ENCODE measurements at regions not wholly inside any gene's neighbourhood (a gene's known extent, or its start where the extent isn't known, plus 50 kb on each side); places are given as distances from the start of the nearest gene placed in this dataset.

DNA sequence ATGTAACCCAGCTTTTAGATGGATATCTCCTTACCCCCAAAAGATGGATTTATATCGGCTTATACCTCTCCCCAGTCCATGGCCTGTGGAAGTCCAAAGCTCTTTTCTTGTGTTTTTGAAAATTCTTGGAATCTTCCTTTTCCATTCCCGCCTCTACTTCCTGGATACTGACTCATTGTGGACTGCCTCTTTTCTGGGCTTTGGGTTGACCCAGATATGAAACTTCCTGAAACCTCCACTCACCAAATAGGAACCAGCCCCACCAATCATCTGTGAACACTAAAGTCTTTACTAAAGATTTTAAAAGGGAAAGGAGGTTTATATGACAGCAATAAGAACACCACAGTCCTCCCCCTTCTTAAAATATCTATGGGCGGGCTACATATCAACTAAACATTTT lies 163.4 kb upstream of the SYN3 start:
- intact Hi-C loops (cut with micrococcal nuclease) = no loop called here
- peaks cover 1% of the 10 kb centered on the region for H3K27me3 Mint-ChIP-seq
- no peak overlapping the region for H3K27ac Mint-ChIP-seq
- H3K36me3 Mint-ChIP-seq (ENCODE audit: low read depth) = no peaks in the 10 kb centered on the region
- H3K4me1 Mint-ChIP-seq (ENCODE audit: low read depth) = no peaks in the 10 kb centered on the region
- peaks cover 6% of the 10 kb centered on the region for H3K9me3 Mint-ChIP-seq
- no peak overlapping the region for H3K4me3 Mint-ChIP-seq

GRCh38 chr22:33220476-33221080 lies 162.4 kb upstream of the SYN3 start:
- intact Hi-C loops (cut with micrococcal nuclease) = no loop called here
- no peak overlapping the region for H3K4me3 Mint-ChIP-seq
- H3K36me3 Mint-ChIP-seq (ENCODE audit: low read depth) = no peaks in the 10 kb centered on the region

GRCh38 chr22:33219648-33220384 lies 161.6 kb upstream of the SYN3 start:
- H3K27me3 Mint-ChIP-seq = peaks cover 1% of the 10 kb centered on the region
- intact Hi-C loops (cut with micrococcal nuclease) = no loop called here
- no peak overlapping the region for H3K4me3 Mint-ChIP-seq
- H3K36me3 Mint-ChIP-seq (ENCODE audit: low read depth) = no peaks in the 10 kb centered on the region
- H3K4me1 Mint-ChIP-seq (ENCODE audit: low read depth) = no peaks in the 10 kb centered on the region
- no peak overlapping the region for H3K27ac Mint-ChIP-seq
- no peaks in the 10 kb centered on the region for H3K9me3 Mint-ChIP-seq

More at GRCh38 chr22:33220476-33221080, 162.4 kb upstream of the SYN3 start:
- H3K4me1 Mint-ChIP-seq (ENCODE audit: low read depth) = no peaks in the 10 kb centered on the region
- no peaks in the 10 kb centered on the region for H3K9me3 Mint-ChIP-seq
- H3K27ac Mint-ChIP-seq = no peak overlapping the region
- H3K27me3 Mint-ChIP-seq = peaks cover 1% of the 10 kb centered on the region

GRCh38 chr22:33213383-33214075 lies 155.3 kb upstream of the SYN3 start:
- peaks cover 1% of the 10 kb centered on the region for H3K27me3 Mint-ChIP-seq
- intact Hi-C loops (cut with micrococcal nuclease) = loop anchor here (5.0 kb wide), 1 partner anchor 196 kb away; no protein-coding TSS in a partner anchor
- no peaks in the 10 kb centered on the region for H3K36me3 Mint-ChIP-seq (ENCODE audit: low read depth)
- H3K4me3 Mint-ChIP-seq = no peak overlapping the region
- H3K9me3 Mint-ChIP-seq = no peaks in the 10 kb centered on the region
- no peak overlapping the region for H3K27ac Mint-ChIP-seq
- H3K4me1 Mint-ChIP-seq (ENCODE audit: low read depth) = no peaks in the 10 kb centered on the region

DNA sequence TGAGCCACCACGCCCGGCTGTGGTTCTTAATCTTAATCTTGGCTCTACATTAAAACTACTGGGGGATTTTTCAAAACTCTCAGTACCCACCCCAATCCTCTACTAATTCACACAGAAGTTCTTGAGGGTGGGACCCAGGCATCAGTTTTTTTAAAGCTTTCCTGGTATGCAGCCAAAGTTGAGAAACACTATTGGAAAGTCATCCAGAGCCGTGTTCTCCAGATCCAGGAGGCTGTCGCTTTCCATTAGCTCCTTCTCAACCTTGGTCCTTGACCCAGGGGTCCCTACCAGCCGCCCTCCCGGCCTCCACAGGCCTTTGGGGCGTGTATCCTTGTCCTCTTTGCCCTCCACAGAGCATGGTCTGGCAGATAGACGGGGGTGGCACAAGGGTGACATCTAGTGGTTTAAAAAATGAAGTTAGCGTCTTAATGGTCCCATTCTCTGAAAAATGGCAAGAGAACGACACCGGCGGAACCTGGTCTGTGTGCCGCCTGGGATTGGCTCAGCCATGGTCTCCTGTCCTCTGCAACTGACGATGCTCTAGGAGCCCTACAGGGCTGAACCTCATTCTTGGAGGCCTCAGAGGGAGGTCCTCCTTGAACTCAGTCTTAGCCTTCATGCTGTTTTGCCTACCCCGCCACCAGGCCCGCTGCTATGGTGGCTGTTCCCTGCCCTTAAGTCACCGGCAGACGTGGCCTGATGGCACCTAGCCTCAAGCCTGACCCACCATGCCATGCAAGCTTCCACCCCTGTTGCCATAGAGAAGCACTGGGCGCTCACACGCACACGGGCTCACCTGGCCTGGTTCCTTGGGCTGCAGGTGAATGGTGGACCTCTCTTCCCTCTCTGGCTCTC lies 152.0 kb upstream of the SYN3 start:
- intact Hi-C loops (cut with micrococcal nuclease) = loop anchor here (5.0 kb wide), 1 partner anchor 193 kb away; no protein-coding TSS in a partner anchor
- H3K36me3 Mint-ChIP-seq (ENCODE audit: low read depth) = no peaks in the 10 kb centered on the region
- H3K4me1 Mint-ChIP-seq (ENCODE audit: low read depth) = no peaks in the 10 kb centered on the region
- no peaks in the 10 kb centered on the region for H3K9me3 Mint-ChIP-seq
- H3K27ac Mint-ChIP-seq = no peak overlapping the region
- H3K27me3 Mint-ChIP-seq = peaks cover 1% of the 10 kb centered on the region
- no peak overlapping the region for H3K4me3 Mint-ChIP-seq

- H3K9me3 Mint-ChIP-seq = no peaks in the 10 kb centered on the region
- H3K27me3 Mint-ChIP-seq = peaks cover 3% of the 10 kb centered on the region
- intact Hi-C loops (cut with micrococcal nuclease) = no loop called here
- H3K36me3 Mint-ChIP-seq (ENCODE audit: low read depth) = no peaks in the 10 kb centered on the region
- H3K4me3 Mint-ChIP-seq = no peak overlapping the region
- H3K4me1 Mint-ChIP-seq (ENCODE audit: low read depth) = no peaks in the 10 kb centered on the region
- H3K27ac Mint-ChIP-seq = no peak overlapping the region
These were observed 146.2 kb upstream of the SYN3 start for GRCh38 chr22:33204408-33204807.

GRCh38 chr22:33202455-33202854 lies 144.3 kb upstream of the SYN3 start:
- Mint-ChIP-seq H3K36me3 (ENCODE audit: low read depth) (no peaks in the 10 kb centered on the region), H3K27ac (no peak overlapping the region), H3K4me3 (no peak overlapping the region), H3K4me1 (ENCODE audit: low read depth) (no peaks in the 10 kb centered on the region), H3K9me3 (no peaks in the 10 kb centered on the region), H3K27me3 (peaks cover 6% of the 10 kb centered on the region)
- intact Hi-C loops (cut with micrococcal nuclease) = no loop called here

- H3K27me3 Mint-ChIP-seq = peaks cover 8% of the 10 kb centered on the region
- no peaks in the 10 kb centered on the region for H3K36me3 Mint-ChIP-seq (ENCODE audit: low read depth)
- no peaks in the 10 kb centered on the region for H3K4me1 Mint-ChIP-seq (ENCODE audit: low read depth)
- no peaks in the 10 kb centered on the region for H3K9me3 Mint-ChIP-seq
- H3K4me3 Mint-ChIP-seq = no peak overlapping the region
- H3K27ac Mint-ChIP-seq = no peak overlapping the region
- intact Hi-C loops (cut with micrococcal nuclease) = no loop called here
These were observed 136.4 kb upstream of the SYN3 start for GRCh38 chr22:33194529-33195077.

GRCh38 chr22:33192156-33192555 lies 134.0 kb upstream of the SYN3 start:
- intact Hi-C loops (cut with micrococcal nuclease) = no loop called here
- Mint-ChIP-seq H3K27me3 (peaks cover 5% of the 10 kb centered on the region), H3K4me1 (ENCODE audit: low read depth) (no peaks in the 10 kb centered on the region), H3K36me3 (ENCODE audit: low read depth) (no peaks in the 10 kb centered on the region), H3K27ac (no peak overlapping the region), H3K9me3 (no peaks in the 10 kb centered on the region), H3K4me3 (no peak overlapping the region)

DNA sequence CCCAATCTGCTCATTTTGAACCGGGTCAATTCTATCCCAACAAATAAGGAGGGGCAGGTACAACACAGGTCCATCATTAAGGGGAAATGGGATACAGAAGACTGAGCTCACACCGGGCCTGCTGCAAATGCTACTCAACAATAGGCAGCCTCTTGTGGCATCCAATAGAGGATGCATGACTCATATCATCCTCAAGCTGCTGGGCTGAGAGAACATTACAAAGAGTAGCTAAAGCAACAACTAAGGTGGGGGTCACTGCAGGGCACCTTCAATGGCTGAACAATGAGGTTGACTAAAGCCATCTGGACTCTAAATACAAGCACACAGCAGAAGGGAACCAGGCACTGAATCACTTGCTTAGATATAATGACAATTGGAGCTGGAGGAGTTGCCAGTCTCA lies 130.1 kb upstream of the SYN3 start:
- Mint-ChIP-seq H3K4me1 (ENCODE audit: low read depth) (no peaks in the 10 kb centered on the region), H3K27ac (no peak overlapping the region), H3K36me3 (ENCODE audit: low read depth) (no peaks in the 10 kb centered on the region), H3K9me3 (no peaks in the 10 kb centered on the region), H3K27me3 (peaks cover 3% of the 10 kb centered on the region), H3K4me3 (no peak overlapping the region)
- intact Hi-C loops (cut with micrococcal nuclease) = no loop called here

GRCh38 chr22:33186816-33187215 lies 128.6 kb upstream of the SYN3 start:
- Mint-ChIP-seq H3K27ac (no peak overlapping the region), H3K9me3 (no peaks in the 10 kb centered on the region), H3K4me1 (ENCODE audit: low read depth) (no peaks in the 10 kb centered on the region), H3K36me3 (ENCODE audit: low read depth) (no peaks in the 10 kb centered on the region), H3K4me3 (no peak overlapping the region), H3K27me3 (peaks cover 3% of the 10 kb centered on the region)
- intact Hi-C loops (cut with micrococcal nuclease) = no loop called here

DNA sequence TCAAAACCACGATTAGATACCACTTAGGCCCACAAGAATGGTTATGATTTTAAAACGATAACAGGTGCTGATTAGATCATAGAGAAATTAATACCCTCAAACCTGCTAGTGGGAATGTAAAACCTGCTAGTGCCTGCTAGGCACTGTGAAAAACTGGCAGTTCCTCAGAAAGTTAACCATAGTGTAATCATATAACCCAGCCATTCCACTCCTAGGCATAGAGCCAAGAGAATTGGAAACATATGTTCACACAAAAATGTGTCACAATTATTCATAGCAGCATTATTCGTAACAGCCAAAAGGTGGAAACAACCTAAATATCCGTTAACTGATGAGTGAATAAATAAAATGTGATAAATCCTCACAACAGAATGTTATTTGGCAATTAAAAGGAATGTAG lies 122.2 kb upstream of the SYN3 start:
- Mint-ChIP-seq H3K4me1 (ENCODE audit: low read depth) (no peaks in the 10 kb centered on the region), H3K36me3 (ENCODE audit: low read depth) (no peaks in the 10 kb centered on the region), H3K27ac (no peak overlapping the region), H3K27me3 (no peaks in the 10 kb centered on the region), H3K9me3 (no peaks in the 10 kb centered on the region), H3K4me3 (no peak overlapping the region)
- intact Hi-C loops (cut with micrococcal nuclease) = no loop called here

DNA sequence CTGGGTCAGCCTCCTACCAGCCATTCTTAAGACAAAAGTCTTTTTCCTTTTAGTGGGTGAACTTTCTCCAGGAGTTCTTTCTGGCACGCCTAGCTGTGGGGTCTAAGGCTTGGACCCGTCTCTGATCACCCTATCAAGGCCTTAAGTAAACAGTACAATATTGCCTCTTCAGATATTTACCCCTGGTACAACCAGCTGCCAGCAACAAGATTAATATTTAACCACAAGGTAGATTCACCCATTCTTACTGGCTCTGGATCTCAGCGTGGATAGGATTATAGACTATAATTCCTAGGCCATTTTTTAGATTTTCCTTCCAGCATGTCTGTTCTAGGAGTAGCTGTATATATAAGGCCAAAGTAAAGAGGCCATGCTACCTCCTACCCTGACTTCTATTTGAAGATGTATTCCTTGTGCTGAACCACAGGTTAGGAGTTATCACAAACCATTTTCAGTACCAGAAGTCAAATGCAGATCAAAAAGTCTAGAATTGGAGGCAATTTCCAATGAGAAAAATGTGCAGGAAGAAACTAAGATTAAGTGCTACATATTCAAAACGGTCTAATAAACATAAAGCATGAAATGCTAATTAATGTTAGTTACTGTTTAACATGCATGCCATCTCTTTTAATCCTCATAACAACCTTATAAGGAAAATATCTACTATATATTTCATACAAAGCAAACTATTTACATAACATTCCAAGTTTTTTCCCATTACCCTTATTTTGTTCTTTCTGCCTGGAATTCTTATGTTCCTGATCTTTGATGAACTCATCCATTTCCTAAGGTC lies 110.0 kb upstream of the SYN3 start:
- intact Hi-C loops (cut with micrococcal nuclease) = no loop called here
- H3K27ac Mint-ChIP-seq = no peak overlapping the region
- no peaks in the 10 kb centered on the region for H3K36me3 Mint-ChIP-seq (ENCODE audit: low read depth)
- no peak overlapping the region for H3K4me3 Mint-ChIP-seq
- no peaks in the 10 kb centered on the region for H3K4me1 Mint-ChIP-seq (ENCODE audit: low read depth)
- no peaks in the 10 kb centered on the region for H3K27me3 Mint-ChIP-seq
- H3K9me3 Mint-ChIP-seq = no peaks in the 10 kb centered on the region
